A673 (cell line): ENCODE measurements at regions not wholly inside any gene's neighbourhood (a gene's known extent, or its start where the extent isn't known, plus 50 kb on each side); places are given as distances from the start of the nearest gene placed in this dataset.

ENCODE experiments used
- BruUV-seq: library from RNA; stranded (reverse); fragments of 400-500 nt; replicated peaks from 2 replicates; lab custom pipeline; 2021; lab: Mats Ljungman, UMichigan
- CTCF ChIA-PET: fragments of 300-600 bp; sonication (Branson Sonifier 250); formaldehyde crosslinking; loops from one replicate; lab custom pipeline; 2022; ENCODE audit warnings: antibody characterized with exemption; lab: Charles Lee
- POLR2A ChIA-PET: fragments of 300-600 bp; sonication (Branson Sonifier 250); formaldehyde crosslinking; loops from one replicate; lab custom pipeline; 2022; ENCODE audit warnings: antibody characterized with exemption; ENCODE audit not compliant: low non-redundant PET; lab: Charles Lee
- DNase-seq: peaks from one replicate; pipeline ENCODE4 v3.0.0-alpha.2; 2015; ENCODE audit warnings: low spot score
- H3K27ac ChIP-seq: fragments of 200-600 bp; sonication (generic); 2 replicates; pipeline ENCODE4 v1.5.1; 2016; ENCODE audit warnings: mixed run types, low read depth, mild to moderate bottlenecking, mixed read lengths, antibody characterized with exemption, low read length; ENCODE audit not compliant: poor library complexity, severe bottlenecking
- H3K27me3 ChIP-seq: fragments of 200-600 bp; sonication (generic); replicated peaks from 2 replicates; pipeline ENCODE4 v1.6.1; 2017; ENCODE audit warnings: mixed run types, low read depth, mild to moderate bottlenecking, mixed read lengths, antibody characterized with exemption, low read length; ENCODE audit not compliant: insufficient read depth, poor library complexity
- H3K36me3 ChIP-seq: fragments of 200-600 bp; sonication (generic); 2 replicates; pipeline ENCODE4 v1.6.1; 2016; ENCODE audit warnings: mixed run types, mild to moderate bottlenecking, mixed read lengths, antibody characterized with exemption, low read length; ENCODE audit not compliant: insufficient read depth, poor library complexity, severe bottlenecking
- H3K4me1 ChIP-seq: fragments of 200-600 bp; sonication (generic); 2 replicates; pipeline ENCODE4 v1.6.1; 2017; ENCODE audit warnings: mixed run types, mild to moderate bottlenecking, mixed read lengths, antibody characterized with exemption, low read length; ENCODE audit not compliant: insufficient read depth, poor library complexity, severe bottlenecking
- H3K4me3 ChIP-seq: fragments of 200-600 bp; sonication (generic); 2 replicates; pipeline ENCODE4 v1.5.1; 2016; ENCODE audit warnings: low read depth, mixed run types, mild to moderate bottlenecking, mixed read lengths, low read length; ENCODE audit not compliant: poor library complexity, severe bottlenecking
- H3K9me3 ChIP-seq: fragments of 200-600 bp; sonication (generic); 2 replicates; pipeline ENCODE4 v1.6.1; 2016; ENCODE audit warnings: mixed run types, low read depth, mild to moderate bottlenecking, mixed read lengths, antibody characterized with exemption, low read length; ENCODE audit not compliant: poor library complexity, severe bottlenecking
- EZH2 ChIP-seq: fragments of 200-600 bp; sonication (generic); IDR thresholded peaks from 2 replicates; pipeline ENCODE4 v1.6.1; 2017; ENCODE audit warnings: borderline replicate concordance, low read depth, mild to moderate bottlenecking, mixed read lengths, antibody characterized with exemption, low read length; ENCODE audit not compliant: poor library complexity, severe bottlenecking
- intact Hi-C: fragments of 100-400 bp; cut with micrococcal nuclease; formaldehyde crosslinking; loops from one replicate; pipeline ENCODE4 v1.10.0; 2022; ENCODE audit not compliant: unreplicated experiment
- TF ChIP-seq, protein P1 (sequence below): fragments of 300-800, 200-600 bp; sonication (generic); conservative IDR thresholded peaks from 2 replicates; pipeline ENCODE4 v1.5.1; 2017; ENCODE audit warnings: low read depth, mild to moderate bottlenecking, antibody characterized with exemption, low read length, moderate library complexity, mixed read lengths

DNA sequence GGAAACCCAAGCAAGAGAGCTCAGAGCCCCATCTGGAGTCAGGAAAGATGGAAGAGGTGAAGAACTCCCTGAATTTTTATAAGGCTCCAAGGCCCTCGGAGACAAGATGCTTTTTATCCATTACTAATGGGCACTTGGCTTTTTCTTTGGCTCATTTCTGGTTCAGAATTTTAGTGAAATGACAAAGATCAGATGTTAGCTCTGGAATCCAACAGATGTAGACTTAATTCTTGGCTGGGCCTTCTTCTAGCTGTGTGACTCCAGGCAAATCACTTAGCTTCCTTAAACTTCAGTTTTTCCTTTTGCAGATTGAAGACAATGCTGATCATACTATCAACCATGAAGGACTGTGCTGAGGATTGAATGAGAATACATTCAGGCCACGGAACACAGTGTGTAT lies 85.2 kb downstream of the HRH4 start:
- no peak overlapping the region for H3K4me3 ChIP-seq
- intact Hi-C loops, result no loop called here
- CTCF ChIA-PET, result no interaction called here
- BruUV-seq, result no TSS peak
- H3K9me3 ChIP-seq, result no peaks in the 10 kb centered on the region
- TF ChIP-seq EZH2, result no peak
- TF ChIP-seq, protein P1, sequence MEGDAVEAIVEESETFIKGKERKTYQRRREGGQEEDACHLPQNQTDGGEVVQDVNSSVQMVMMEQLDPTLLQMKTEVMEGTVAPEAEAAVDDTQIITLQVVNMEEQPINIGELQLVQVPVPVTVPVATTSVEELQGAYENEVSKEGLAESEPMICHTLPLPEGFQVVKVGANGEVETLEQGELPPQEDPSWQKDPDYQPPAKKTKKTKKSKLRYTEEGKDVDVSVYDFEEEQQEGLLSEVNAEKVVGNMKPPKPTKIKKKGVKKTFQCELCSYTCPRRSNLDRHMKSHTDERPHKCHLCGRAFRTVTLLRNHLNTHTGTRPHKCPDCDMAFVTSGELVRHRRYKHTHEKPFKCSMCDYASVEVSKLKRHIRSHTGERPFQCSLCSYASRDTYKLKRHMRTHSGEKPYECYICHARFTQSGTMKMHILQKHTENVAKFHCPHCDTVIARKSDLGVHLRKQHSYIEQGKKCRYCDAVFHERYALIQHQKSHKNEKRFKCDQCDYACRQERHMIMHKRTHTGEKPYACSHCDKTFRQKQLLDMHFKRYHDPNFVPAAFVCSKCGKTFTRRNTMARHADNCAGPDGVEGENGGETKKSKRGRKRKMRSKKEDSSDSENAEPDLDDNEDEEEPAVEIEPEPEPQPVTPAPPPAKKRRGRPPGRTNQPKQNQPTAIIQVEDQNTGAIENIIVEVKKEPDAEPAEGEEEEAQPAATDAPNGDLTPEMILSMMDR, result no peak
- no peaks in the 10 kb centered on the region for H3K4me1 ChIP-seq
- POLR2A ChIA-PET, result no interaction called here
- no peak overlapping the region for H3K27ac ChIP-seq
- H3K36me3 ChIP-seq, result no peaks in the 10 kb centered on the region
- H3K27me3 ChIP-seq, result no peaks in the 10 kb centered on the region
- no peak for DNase-seq

DNA sequence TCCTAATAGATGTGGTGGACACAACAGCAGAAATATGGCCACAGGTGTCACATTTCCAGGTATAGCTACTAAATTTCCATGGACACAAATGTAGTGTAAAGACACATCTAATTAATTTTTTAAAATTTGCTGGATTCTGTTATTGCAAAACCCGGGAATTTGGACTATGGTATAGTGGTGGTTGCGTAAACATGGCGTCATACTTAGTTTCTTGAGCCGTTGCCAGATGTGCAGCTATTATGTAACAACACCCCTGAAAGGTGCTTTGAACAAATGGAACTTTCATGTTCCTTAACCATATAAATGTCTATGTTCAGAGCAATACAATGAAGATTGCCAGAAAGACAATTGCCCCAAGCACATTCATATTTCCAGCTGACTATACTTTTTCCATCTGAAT lies 85.9 kb downstream of the HRH4 start:
- Histone ChIP-seq H3K27me3 (no peaks in the 10 kb centered on the region), H3K9me3 (no peaks in the 10 kb centered on the region), H3K4me1 (no peaks in the 10 kb centered on the region), H3K36me3 (no peaks in the 10 kb centered on the region), H3K4me3 (no peak overlapping the region), H3K27ac (no peak overlapping the region)
- intact Hi-C loops, result no loop called here
- ChIA-PET POLR2A (no interaction called here), CTCF (no interaction called here)
- TF ChIP-seq, protein P1, result no peak
- TF ChIP-seq EZH2, result no peak
- DNase-seq, result no peak
- no TSS peak for BruUV-seq

DNA sequence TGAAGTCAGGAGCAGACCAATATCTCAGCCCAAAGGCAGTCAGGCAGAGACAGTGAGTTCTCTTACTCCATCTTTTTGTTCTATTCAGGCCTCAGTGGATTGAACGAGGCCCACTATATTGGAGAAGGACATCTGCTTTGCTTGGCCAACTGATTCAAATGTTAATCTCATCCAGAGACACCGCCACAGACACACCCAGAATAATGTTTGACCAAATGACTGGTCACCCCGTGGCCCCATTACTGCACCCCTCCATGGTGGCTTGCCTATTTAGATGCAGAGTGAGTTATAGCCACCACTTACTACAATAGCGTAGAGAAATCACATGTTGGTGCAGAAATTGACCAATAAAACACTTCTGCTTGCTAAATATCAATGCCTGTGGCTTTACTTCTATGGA lies 88.1 kb downstream of the HRH4 start:
- TF ChIP-seq, protein P1, result no peak
- TF ChIP-seq EZH2, result no peak
- peaks cover 3% of the 10 kb centered on the region for H3K4me1 ChIP-seq
- intact Hi-C loops, result no loop called here
- ChIA-PET POLR2A (no interaction called here), CTCF (no interaction called here)
- no peak overlapping the region for H3K27ac ChIP-seq
- H3K4me3 ChIP-seq, result no peak overlapping the region
- no peaks in the 10 kb centered on the region for H3K9me3 ChIP-seq
- no peaks in the 10 kb centered on the region for H3K36me3 ChIP-seq
- H3K27me3 ChIP-seq, result no peaks in the 10 kb centered on the region
- no peak for DNase-seq
- BruUV-seq, result no TSS peak
